ENCODE measurements at regions not wholly inside any gene's neighbourhood (a gene's known extent, or its start where the extent isn't known, plus 50 kb on each side); places are given as distances from the start of the nearest gene placed in this dataset.

DNA sequence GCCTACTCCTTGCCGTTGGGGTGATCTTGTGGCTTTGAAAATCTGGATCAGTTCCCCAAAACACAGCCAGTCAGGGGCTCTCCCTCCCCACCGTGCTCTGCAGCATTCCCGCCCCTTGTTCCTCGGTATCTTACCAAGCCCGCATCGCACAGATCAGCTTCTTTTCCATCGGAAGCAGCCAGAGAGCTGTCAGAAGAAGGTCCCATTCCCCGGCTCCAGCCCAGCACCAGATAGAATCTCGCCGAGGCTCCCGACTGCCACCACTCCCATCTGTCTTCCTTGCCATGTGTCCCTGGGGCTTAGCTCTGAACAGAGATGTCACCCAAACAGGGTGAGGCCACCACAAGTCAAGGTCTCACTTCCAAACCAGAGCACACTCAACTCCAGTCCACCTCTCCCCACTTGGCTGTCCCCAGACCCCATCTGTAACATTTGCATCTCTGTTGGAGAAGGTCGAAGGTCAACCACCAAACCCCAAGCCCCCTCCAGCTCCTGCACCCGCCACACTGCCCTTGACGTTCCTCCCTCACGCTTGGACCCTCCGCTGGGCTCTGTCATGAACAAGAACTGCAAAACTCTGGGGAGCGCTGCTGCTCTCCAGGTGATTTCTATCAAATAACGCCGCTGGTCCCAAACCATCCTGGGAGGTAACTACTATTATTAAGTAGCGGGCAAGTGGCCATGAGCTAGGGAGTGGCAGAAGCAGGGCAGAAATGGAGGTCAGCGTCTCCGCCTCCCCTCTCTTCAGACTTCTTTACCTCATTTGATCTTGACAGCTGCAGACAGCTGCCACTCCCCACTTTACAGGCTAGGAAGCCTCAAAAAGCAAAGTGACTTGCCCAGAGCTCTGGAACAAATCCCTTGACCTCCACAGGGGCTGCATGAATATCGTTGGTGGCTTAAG is 70.0 kb upstream of the TAF1B start:
- peaks cover 15% of the 10 kb centered on the region for H3K4me1 ChIP-seq (ENCODE audit: control insufficient read depth, insufficient read depth, low read length)
- no TSS peak for BruUV-seq (replicated peaks)
- ChIA-PET POLR2A (interaction anchor here (0.6 kb wide), 1 partner anchor 284 kb away, joined by 3 read pairs; no protein-coding TSS in a partner anchor), CTCF (interaction anchor here (0.7 kb wide), 1 partner anchor 140 kb away, joined by 3 read pairs; no protein-coding TSS in a partner anchor)
- no peak overlapping the region for H3K4me3 ChIP-seq (ENCODE audit: low read depth in 2 of 2, low read length in 2 of 2)
- no peak overlapping the region for H3K27ac ChIP-seq (ENCODE audit: low read length)
- no peaks in the 10 kb centered on the region for H3K36me3 ChIP-seq (ENCODE audit: control insufficient read depth, insufficient read depth, low read length)
- ATAC-seq (no peak), DNase-seq (ENCODE audit: low read depth, low spot score) (no peak)
- H3K9me3 ChIP-seq (ENCODE audit: control insufficient read depth, insufficient read depth, low read depth, low read length): no peaks in the 10 kb centered on the region
- in situ Hi-C loops (cut with HindIII; ENCODE audit: low pct_unique_long_range_greater_than_20kb, low sequenced_read_pairs) (no loop called here), intact Hi-C loops (cut with micrococcal nuclease; ENCODE audit: unreplicated experiment) (no loop called here)
- TF ChIP-seq, protein P1, sequence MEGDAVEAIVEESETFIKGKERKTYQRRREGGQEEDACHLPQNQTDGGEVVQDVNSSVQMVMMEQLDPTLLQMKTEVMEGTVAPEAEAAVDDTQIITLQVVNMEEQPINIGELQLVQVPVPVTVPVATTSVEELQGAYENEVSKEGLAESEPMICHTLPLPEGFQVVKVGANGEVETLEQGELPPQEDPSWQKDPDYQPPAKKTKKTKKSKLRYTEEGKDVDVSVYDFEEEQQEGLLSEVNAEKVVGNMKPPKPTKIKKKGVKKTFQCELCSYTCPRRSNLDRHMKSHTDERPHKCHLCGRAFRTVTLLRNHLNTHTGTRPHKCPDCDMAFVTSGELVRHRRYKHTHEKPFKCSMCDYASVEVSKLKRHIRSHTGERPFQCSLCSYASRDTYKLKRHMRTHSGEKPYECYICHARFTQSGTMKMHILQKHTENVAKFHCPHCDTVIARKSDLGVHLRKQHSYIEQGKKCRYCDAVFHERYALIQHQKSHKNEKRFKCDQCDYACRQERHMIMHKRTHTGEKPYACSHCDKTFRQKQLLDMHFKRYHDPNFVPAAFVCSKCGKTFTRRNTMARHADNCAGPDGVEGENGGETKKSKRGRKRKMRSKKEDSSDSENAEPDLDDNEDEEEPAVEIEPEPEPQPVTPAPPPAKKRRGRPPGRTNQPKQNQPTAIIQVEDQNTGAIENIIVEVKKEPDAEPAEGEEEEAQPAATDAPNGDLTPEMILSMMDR (IDR thresholded peaks at IDR 0.05): no peak
- no peaks in the 10 kb centered on the region for H3K27me3 ChIP-seq (ENCODE audit: control insufficient read depth, insufficient read depth, low read length)

GRCh38 chr2:9773903-9774239 is 69.4 kb upstream of the TAF1B start:
- Histone ChIP-seq H3K27me3 (ENCODE audit: control insufficient read depth, insufficient read depth, low read length) (no peaks in the 10 kb centered on the region), H3K9me3 (ENCODE audit: control insufficient read depth, insufficient read depth, low read depth, low read length) (no peaks in the 10 kb centered on the region), H3K4me3 (ENCODE audit: low read depth in 2 of 2, low read length in 2 of 2) (no peak overlapping the region), H3K27ac (ENCODE audit: low read length) (no peak overlapping the region), H3K4me1 (ENCODE audit: control insufficient read depth, insufficient read depth, low read length) (peaks cover 10% of the 10 kb centered on the region), H3K36me3 (ENCODE audit: control insufficient read depth, insufficient read depth, low read length) (no peaks in the 10 kb centered on the region)
- intact Hi-C loops (cut with micrococcal nuclease; ENCODE audit: unreplicated experiment): no loop called here
- DNase-seq (ENCODE audit: low read depth, low spot score): no peak
- BruUV-seq (replicated peaks): no TSS peak
- TF ChIP-seq, protein P1 (IDR thresholded peaks at IDR 0.05): no peak
- TF ChIP-seq POLR2AphosphoS5 (IDR thresholded peaks at IDR 0.05; ENCODE audit: low read depth, low read length): no peak
- no peak for TF ChIP-seq TCF7L2 (IDR thresholded peaks at IDR 0.05; ENCODE audit: low read depth, low read length)
- no peak for TF ChIP-seq SIN3A (IDR thresholded peaks at IDR 0.05; ENCODE audit: borderline replicate concordance, insufficient read depth, low read depth, low read length)
- TF ChIP-seq, protein P2, sequence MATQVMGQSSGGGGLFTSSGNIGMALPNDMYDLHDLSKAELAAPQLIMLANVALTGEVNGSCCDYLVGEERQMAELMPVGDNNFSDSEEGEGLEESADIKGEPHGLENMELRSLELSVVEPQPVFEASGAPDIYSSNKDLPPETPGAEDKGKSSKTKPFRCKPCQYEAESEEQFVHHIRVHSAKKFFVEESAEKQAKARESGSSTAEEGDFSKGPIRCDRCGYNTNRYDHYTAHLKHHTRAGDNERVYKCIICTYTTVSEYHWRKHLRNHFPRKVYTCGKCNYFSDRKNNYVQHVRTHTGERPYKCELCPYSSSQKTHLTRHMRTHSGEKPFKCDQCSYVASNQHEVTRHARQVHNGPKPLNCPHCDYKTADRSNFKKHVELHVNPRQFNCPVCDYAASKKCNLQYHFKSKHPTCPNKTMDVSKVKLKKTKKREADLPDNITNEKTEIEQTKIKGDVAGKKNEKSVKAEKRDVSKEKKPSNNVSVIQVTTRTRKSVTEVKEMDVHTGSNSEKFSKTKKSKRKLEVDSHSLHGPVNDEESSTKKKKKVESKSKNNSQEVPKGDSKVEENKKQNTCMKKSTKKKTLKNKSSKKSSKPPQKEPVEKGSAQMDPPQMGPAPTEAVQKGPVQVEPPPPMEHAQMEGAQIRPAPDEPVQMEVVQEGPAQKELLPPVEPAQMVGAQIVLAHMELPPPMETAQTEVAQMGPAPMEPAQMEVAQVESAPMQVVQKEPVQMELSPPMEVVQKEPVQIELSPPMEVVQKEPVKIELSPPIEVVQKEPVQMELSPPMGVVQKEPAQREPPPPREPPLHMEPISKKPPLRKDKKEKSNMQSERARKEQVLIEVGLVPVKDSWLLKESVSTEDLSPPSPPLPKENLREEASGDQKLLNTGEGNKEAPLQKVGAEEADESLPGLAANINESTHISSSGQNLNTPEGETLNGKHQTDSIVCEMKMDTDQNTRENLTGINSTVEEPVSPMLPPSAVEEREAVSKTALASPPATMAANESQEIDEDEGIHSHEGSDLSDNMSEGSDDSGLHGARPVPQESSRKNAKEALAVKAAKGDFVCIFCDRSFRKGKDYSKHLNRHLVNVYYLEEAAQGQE (IDR thresholded peaks at IDR 0.05; ENCODE audit: insufficient read depth in 1 of 2, low read depth in 2 of 2, low read length in 1 of 2): no peak
- in situ Hi-C loops (cut with HindIII; ENCODE audit: low pct_unique_long_range_greater_than_20kb, low sequenced_read_pairs): no loop called here
- ATAC-seq: no peak
- ChIA-PET POLR2A (interaction anchor here (0.6 kb wide), 1 partner anchor 283 kb away, joined by 3 read pairs; no protein-coding TSS in a partner anchor), CTCF (interaction anchor here (0.7 kb wide), 1 partner anchor 139 kb away, joined by 3 read pairs; no protein-coding TSS in a partner anchor)

Data from Panc1 (cell line).